Activated T-cell treated with anti-CD3 and anti-CD28 coated beads for 4 hours (primary cell): ENCODE measurements at regions not wholly inside any gene's neighbourhood (a gene's known extent, or its start where the extent isn't known, plus 50 kb on each side); places are given as distances from the start of the nearest gene placed in this dataset.
"Not testable (repeated sequence)": the region's sequence is repeated elsewhere in the genome, so short reads cannot be mapped to it uniquely, and the experiment has no call there.

Source experiments
- DNase-seq: peaks from one replicate; pipeline ENCODE4 v3.0.0-alpha.2; 2020

GRCh38 chr15:70236341-70237086 lies 138.8 kb upstream of the TLE3 start:
- DNase-seq, result no peak

GRCh38 chr15:70235347-70235746 lies 137.6 kb upstream of the TLE3 start:
- DNase-seq, result no peak

GRCh38 chr15:70234256-70234905 lies 136.7 kb upstream of the TLE3 start:
- DNase-seq, result no peak

GRCh38 chr15:70231484-70231883 lies 133.8 kb upstream of the TLE3 start:
- DNase-seq, result no peak

- not testable (repeated sequence) for DNase-seq
Observed at GRCh38 chr15:70227918-70228317, 130.2 kb upstream of the TLE3 start.

- no peak for DNase-seq
Observed at GRCh38 chr15:70227147-70227546, 129.4 kb upstream of the TLE3 start.

- no peak for DNase-seq
Observed at GRCh38 chr15:70226337-70226980, 128.7 kb upstream of the TLE3 start.

- DNase-seq, result no peak
Observed at GRCh38 chr15:70225416-70225815, 127.7 kb upstream of the TLE3 start.

GRCh38 chr15:70222606-70223005 lies 124.9 kb upstream of the TLE3 start:
- DNase-seq, result no peak

GRCh38 chr15:70220490-70221096 lies 122.9 kb upstream of the TLE3 start:
- DNase-seq, result no peak

- DNase-seq, result no peak
Observed at GRCh38 chr15:70219966-70220365, 122.2 kb upstream of the TLE3 start.

- no peak for DNase-seq
Observed at GRCh38 chr15:70219256-70219895, 121.7 kb upstream of the TLE3 start.

- DNase-seq, result no peak
Observed at GRCh38 chr15:70217226-70218160, 119.8 kb upstream of the TLE3 start.

- DNase-seq, result no peak
Observed at GRCh38 chr15:70215951-70216350, 118.2 kb upstream of the TLE3 start.

- no peak for DNase-seq
Observed at GRCh38 chr15:70214941-70215635, 117.4 kb upstream of the TLE3 start.

GRCh38 chr15:70214276-70214675 lies 116.6 kb upstream of the TLE3 start:
- DNase-seq, result no peak

- no peak for DNase-seq
Observed at GRCh38 chr15:70213794-70214193, 116.1 kb upstream of the TLE3 start.

- no peak for DNase-seq
Observed at GRCh38 chr15:70212963-70213315, 115.2 kb upstream of the TLE3 start.

GRCh38 chr15:70212286-70212962 lies 114.7 kb upstream of the TLE3 start:
- no peak for DNase-seq

GRCh38 chr15:70210528-70210927 lies 112.8 kb upstream of the TLE3 start:
- no peak for DNase-seq

- DNase-seq, result no peak
Observed at GRCh38 chr15:70210076-70210475, 112.4 kb upstream of the TLE3 start.
